ENCODE measurements at regions not wholly inside any gene's neighbourhood (a gene's known extent, or its start where the extent isn't known, plus 50 kb on each side); places are given as distances from the start of the nearest gene placed in this dataset.

DNA sequence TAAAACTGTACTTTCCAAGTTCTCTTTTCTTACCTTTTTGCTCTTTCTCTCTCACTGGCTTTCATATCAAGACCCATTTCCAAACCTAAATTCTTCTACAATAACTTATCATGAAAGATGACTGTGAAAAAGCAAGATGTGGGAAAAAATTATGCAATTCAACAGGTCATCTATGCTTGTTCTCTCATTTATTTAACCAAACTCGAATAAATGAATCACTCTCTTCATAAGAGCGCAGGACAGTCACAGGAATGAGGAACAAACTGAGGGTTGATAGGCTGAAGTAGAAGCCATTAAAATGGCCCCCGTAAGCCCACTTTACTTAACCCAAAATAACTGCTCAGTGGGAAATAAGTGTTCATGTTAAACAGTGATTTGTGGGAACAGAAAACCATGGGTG lies 1289.7 kb upstream of the SORCS1 start:
- 86% methylated on average over 3 of the region's 3 CpGs for WGBS (ENCODE audit: low lambda C conversion rate, missing lambda C conversion rate)
- Histone ChIP-seq H3K36me3 (replicated peaks; ENCODE audit: insufficient read depth, low read depth) (no peaks in the 10 kb centered on the region), H3K9me3 (ENCODE audit: low read depth) (no peaks in the 10 kb centered on the region), H3K4me2 (no peak overlapping the region), H2AFZ (no peak overlapping the region), H3K4me1 (ENCODE audit: insufficient read depth) (peaks cover 14% of the 10 kb centered on the region), H3K27ac (peak overlapping the region; percentile 21), H3K4me3 (no peak overlapping the region), H4K20me1 (ENCODE audit: insufficient read depth, poor library complexity, severe bottlenecking) (no peaks in the 10 kb centered on the region), H3K27me3 (no peaks in the 10 kb centered on the region), H3K79me2 (no peaks in the 10 kb centered on the region), H3K9me2 (replicated peaks; ENCODE audit: insufficient read depth) (no peaks in the 10 kb centered on the region)
- no peak for DNase-seq (ENCODE audit: low spot score)
- TF ChIP-seq EZH2 (IDR thresholded peaks at IDR 0.05; ENCODE audit: borderline replicate concordance) (no peak), EZH2phosphoT487 (IDR thresholded peaks at IDR 0.05; ENCODE audit: low read depth, severe bottlenecking, unreplicated experiment) (no peak)
- TF ChIP-seq, protein P1, sequence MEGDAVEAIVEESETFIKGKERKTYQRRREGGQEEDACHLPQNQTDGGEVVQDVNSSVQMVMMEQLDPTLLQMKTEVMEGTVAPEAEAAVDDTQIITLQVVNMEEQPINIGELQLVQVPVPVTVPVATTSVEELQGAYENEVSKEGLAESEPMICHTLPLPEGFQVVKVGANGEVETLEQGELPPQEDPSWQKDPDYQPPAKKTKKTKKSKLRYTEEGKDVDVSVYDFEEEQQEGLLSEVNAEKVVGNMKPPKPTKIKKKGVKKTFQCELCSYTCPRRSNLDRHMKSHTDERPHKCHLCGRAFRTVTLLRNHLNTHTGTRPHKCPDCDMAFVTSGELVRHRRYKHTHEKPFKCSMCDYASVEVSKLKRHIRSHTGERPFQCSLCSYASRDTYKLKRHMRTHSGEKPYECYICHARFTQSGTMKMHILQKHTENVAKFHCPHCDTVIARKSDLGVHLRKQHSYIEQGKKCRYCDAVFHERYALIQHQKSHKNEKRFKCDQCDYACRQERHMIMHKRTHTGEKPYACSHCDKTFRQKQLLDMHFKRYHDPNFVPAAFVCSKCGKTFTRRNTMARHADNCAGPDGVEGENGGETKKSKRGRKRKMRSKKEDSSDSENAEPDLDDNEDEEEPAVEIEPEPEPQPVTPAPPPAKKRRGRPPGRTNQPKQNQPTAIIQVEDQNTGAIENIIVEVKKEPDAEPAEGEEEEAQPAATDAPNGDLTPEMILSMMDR (IDR thresholded peaks at IDR 0.05; ENCODE audit: poor library complexity) = no peak

DNA sequence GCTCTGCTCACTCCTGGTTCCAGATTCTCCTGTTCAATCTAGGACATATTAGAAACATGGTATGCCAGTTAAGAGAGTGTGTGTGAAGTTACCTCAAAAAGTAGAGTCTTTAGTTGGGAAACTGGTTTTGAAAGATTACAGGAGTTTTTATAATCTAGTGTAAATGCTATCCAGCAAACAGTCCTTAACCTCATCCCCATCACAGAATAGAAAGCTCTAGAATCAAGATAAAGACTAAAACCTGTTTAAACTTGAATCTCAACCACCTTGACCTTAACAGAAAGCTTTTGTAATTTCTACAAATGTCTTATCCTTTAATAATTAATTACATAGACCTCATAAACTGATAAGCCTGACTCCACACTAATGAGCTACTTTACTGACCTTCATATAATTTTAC lies 1288.7 kb upstream of the SORCS1 start:
- H3K27ac ChIP-seq = peak overlapping the region; percentile 14

DNA sequence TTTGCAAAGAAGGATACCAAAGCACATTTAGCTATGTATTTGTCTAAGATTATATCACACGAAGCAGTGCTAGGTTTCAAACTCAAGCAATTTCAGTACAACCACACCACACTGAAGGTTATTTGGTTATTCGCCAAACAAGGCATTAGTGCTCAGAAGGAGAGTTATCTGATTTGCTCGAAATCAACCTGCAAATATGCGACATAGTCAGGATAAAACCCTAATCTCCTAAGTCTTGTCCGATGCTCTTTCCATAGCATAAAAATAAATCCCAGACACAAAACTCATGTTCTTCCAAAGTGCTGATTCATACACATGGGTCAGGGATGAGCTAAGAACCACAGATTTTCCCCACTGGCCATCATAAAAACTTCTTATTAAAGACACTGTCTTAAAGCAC lies 1288.0 kb upstream of the SORCS1 start:
- H2AFZ ChIP-seq = no peak overlapping the region
- TF ChIP-seq, protein P1 (IDR thresholded peaks at IDR 0.05; ENCODE audit: poor library complexity) = no peak
- no peak for TF ChIP-seq EZH2phosphoT487 (IDR thresholded peaks at IDR 0.05; ENCODE audit: low read depth, severe bottlenecking, unreplicated experiment)
- TF ChIP-seq EZH2 (IDR thresholded peaks at IDR 0.05; ENCODE audit: borderline replicate concordance) = no peak
- H3K4me3 ChIP-seq = no peak overlapping the region
- peaks cover 14% of the 10 kb centered on the region for H3K4me1 ChIP-seq (ENCODE audit: insufficient read depth)
- H4K20me1 ChIP-seq (ENCODE audit: insufficient read depth, poor library complexity, severe bottlenecking) = no peaks in the 10 kb centered on the region
- H3K4me2 ChIP-seq = no peak overlapping the region
- WGBS (ENCODE audit: low lambda C conversion rate, missing lambda C conversion rate) = 63% methylated on average over 5 of the region's 5 CpGs
- H3K9me2 ChIP-seq (replicated peaks; ENCODE audit: insufficient read depth) = no peaks in the 10 kb centered on the region
- H3K36me3 ChIP-seq (replicated peaks; ENCODE audit: insufficient read depth, low read depth) = no peaks in the 10 kb centered on the region
- no peaks in the 10 kb centered on the region for H3K79me2 ChIP-seq
- no peaks in the 10 kb centered on the region for H3K9me3 ChIP-seq (ENCODE audit: low read depth)
- no peak for DNase-seq (ENCODE audit: low spot score)
- no peaks in the 10 kb centered on the region for H3K27me3 ChIP-seq
- H3K27ac ChIP-seq = no peak overlapping the region

More for the DNA sequence above, 1288.7 kb upstream of the SORCS1 start:
- Histone ChIP-seq H3K9me3 (ENCODE audit: low read depth) (no peaks in the 10 kb centered on the region), H3K27me3 (no peaks in the 10 kb centered on the region), H2AFZ (no peak overlapping the region), H3K36me3 (replicated peaks; ENCODE audit: insufficient read depth, low read depth) (no peaks in the 10 kb centered on the region), H3K4me2 (no peak overlapping the region), H4K20me1 (ENCODE audit: insufficient read depth, poor library complexity, severe bottlenecking) (no peaks in the 10 kb centered on the region), H3K9me2 (replicated peaks; ENCODE audit: insufficient read depth) (no peaks in the 10 kb centered on the region), H3K79me2 (no peaks in the 10 kb centered on the region), H3K4me3 (no peak overlapping the region), H3K4me1 (ENCODE audit: insufficient read depth) (peaks cover 14% of the 10 kb centered on the region)
- TF ChIP-seq, protein P1 (IDR thresholded peaks at IDR 0.05; ENCODE audit: poor library complexity) = no peak
- TF ChIP-seq EZH2 (IDR thresholded peaks at IDR 0.05; ENCODE audit: borderline replicate concordance) = no peak
- DNase-seq (ENCODE audit: low spot score) = no peak

DNA sequence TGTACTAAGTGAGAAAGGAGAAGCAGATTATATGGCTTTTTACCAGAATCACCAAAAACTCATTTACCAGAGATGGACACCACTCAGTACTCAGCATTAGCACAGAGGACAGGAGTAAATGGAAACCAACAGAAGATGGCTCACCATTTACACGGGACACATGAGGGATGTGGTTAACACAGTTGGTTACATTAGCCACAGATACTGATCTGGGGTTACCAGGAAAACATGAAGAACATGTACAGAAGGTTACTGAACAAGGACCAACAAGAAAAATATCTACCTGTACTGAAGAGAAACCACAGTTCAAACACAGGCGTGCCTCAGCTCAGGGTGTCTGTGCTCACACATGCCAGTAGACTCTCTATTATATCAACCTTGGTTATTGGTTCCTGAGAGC lies 1285.8 kb upstream of the SORCS1 start:
- 85% methylated on average over 2 of the region's 2 CpGs for WGBS (ENCODE audit: low lambda C conversion rate, missing lambda C conversion rate)
- Histone ChIP-seq H3K9me2 (replicated peaks; ENCODE audit: insufficient read depth) (no peaks in the 10 kb centered on the region), H3K4me3 (no peak overlapping the region), H3K79me2 (no peaks in the 10 kb centered on the region), H3K9me3 (ENCODE audit: low read depth) (no peaks in the 10 kb centered on the region), H3K4me1 (ENCODE audit: insufficient read depth) (peaks cover 14% of the 10 kb centered on the region), H3K36me3 (replicated peaks; ENCODE audit: insufficient read depth, low read depth) (no peaks in the 10 kb centered on the region), H3K4me2 (no peak overlapping the region), H2AFZ (no peak overlapping the region), H3K27me3 (no peaks in the 10 kb centered on the region), H3K27ac (no peak overlapping the region), H4K20me1 (ENCODE audit: insufficient read depth, poor library complexity, severe bottlenecking) (no peaks in the 10 kb centered on the region)
- TF ChIP-seq EZH2phosphoT487 (IDR thresholded peaks at IDR 0.05; ENCODE audit: low read depth, severe bottlenecking, unreplicated experiment) (no peak), EZH2 (IDR thresholded peaks at IDR 0.05; ENCODE audit: borderline replicate concordance) (no peak)
- TF ChIP-seq, protein P1 (IDR thresholded peaks at IDR 0.05; ENCODE audit: poor library complexity) = no peak
- no peak for DNase-seq (ENCODE audit: low spot score)
